Panc1 (cell line): ENCODE measurements at regions not wholly inside any gene's neighbourhood (a gene's known extent, or its start where the extent isn't known, plus 50 kb on each side); places are given as distances from the start of the nearest gene placed in this dataset.

Experiments used
- ATAC-seq: fragments of 200-7000 bp; cut with Tn5 transposase; 2 replicates; pipeline ENCODE4 v1.9.1; 2020; ENCODE audit warnings: mild to moderate bottlenecking, moderate library complexity
- BruUV-seq: library from RNA; stranded (reverse); fragments of 400-500 nt; replicated peaks from 2 replicates; lab custom pipeline; 2021; lab: Mats Ljungman, UMichigan
- CTCF ChIA-PET: fragments of 300-600 bp; sonication (Branson Sonifier 250); formaldehyde crosslinking; loops from one replicate; lab custom pipeline; 2022; ENCODE audit warnings: antibody characterized with exemption; lab: Charles Lee
- POLR2A ChIA-PET: fragments of 300-600 bp; sonication (Branson Sonifier 250); formaldehyde crosslinking; loops from one replicate; lab custom pipeline; 2022; ENCODE audit warnings: antibody characterized with exemption; lab: Charles Lee
- DNase-seq: peaks from one replicate; pipeline ENCODE4 v3.0.0-alpha.2; 2010; ENCODE audit warnings: low read depth, low spot score
- H3K27ac ChIP-seq: 2 replicates; pipeline ENCODE4 v1.5.1; 2011; ENCODE audit warnings: mild to moderate bottlenecking, low read length, inconsistent platforms
- H3K27me3 ChIP-seq: fragments of 200-500 bp; sonication (Bioruptor generic); 2 replicates; pipeline ENCODE4 v1.6.0; 2014; ENCODE audit warnings: low read length, inconsistent platforms; ENCODE audit not compliant: control insufficient read depth, insufficient read depth
- H3K36me3 ChIP-seq: fragments of 200-500 bp; sonication (Bioruptor generic); 2 replicates; pipeline ENCODE4 v1.5.1; 2014; ENCODE audit warnings: inconsistent platforms, mild to moderate bottlenecking, low read length, moderate library complexity; ENCODE audit not compliant: control insufficient read depth, insufficient read depth
- H3K4me1 ChIP-seq: 2 replicates; pipeline ENCODE4 v1.5.1; 2011; ENCODE audit warnings: inconsistent platforms, mild to moderate bottlenecking, low read length, moderate library complexity; ENCODE audit not compliant: control insufficient read depth, insufficient read depth
- H3K4me3 ChIP-seq, 2 experiments: 2 replicates each; pipeline ENCODE4 v1.5.1; 2011 to 2012; ENCODE audit warnings: low read depth in 2 of 2, low read length in 2 of 2, mild to moderate bottlenecking in 2 of 2, inconsistent platforms in 1 of 2, moderate library complexity in 1 of 2
- H3K9me3 ChIP-seq: fragments of 200-500 bp; sonication (Bioruptor generic); 2 replicates; pipeline ENCODE4 v1.5.1; 2014; ENCODE audit warnings: low read depth, mild to moderate bottlenecking, inconsistent platforms, low read length, moderate library complexity; ENCODE audit not compliant: control insufficient read depth, insufficient read depth
- CTCF ChIP-seq: fragments of 450-650 bp; IDR thresholded peaks from 2 replicates; pipeline ENCODE4 v1.5.1; 2017; ENCODE audit warnings: mild to moderate bottlenecking
- POLR2AphosphoS5 ChIP-seq: IDR thresholded peaks from 2 replicates; pipeline ENCODE4 v1.6.1; 2012; ENCODE audit warnings: mild to moderate bottlenecking, low read depth, low read length, moderate library complexity
- REST ChIP-seq, 2 experiments: IDR thresholded peaks; 2 replicates each; pipeline ENCODE4 v1.6.1; 2011 to 2012; ENCODE audit warnings: low read depth in 2 of 2, control low read depth in 1 of 2, low read length in 1 of 2, mild to moderate bottlenecking in 1 of 2, moderate library complexity in 1 of 2; ENCODE audit not compliant: insufficient read depth in 1 of 2
- SIN3A ChIP-seq: IDR thresholded peaks from 2 replicates; pipeline ENCODE4 v1.6.1; 2012; ENCODE audit warnings: low read depth, mild to moderate bottlenecking, low read length, moderate library complexity, borderline replicate concordance; ENCODE audit not compliant: insufficient read depth
- TCF7L2 ChIP-seq: IDR thresholded peaks from 2 replicates; pipeline ENCODE4 v1.6.1; 2011; ENCODE audit warnings: mild to moderate bottlenecking, low read depth, low read length, inconsistent platforms
- in situ Hi-C: cut with HindIII; loops from 2 replicates; pipeline ENCODE4 v1.10.0; 2016; ENCODE audit warnings: low sequenced_read_pairs, low pct_unique_long_range_greater_than_20kb
- intact Hi-C: fragments of 100-400 bp; cut with micrococcal nuclease; formaldehyde crosslinking; loops from one replicate; pipeline ENCODE4 v1.10.0; 2022; ENCODE audit not compliant: unreplicated experiment

- TF ChIP-seq TCF7L2: no peak
- no peak for TF ChIP-seq REST (IDR thresholded peaks at IDR 0.05; ENCODE audit: insufficient read depth in 1 of 2, low read depth in 2 of 2, low read length in 1 of 2)
- no peak for TF ChIP-seq SIN3A
- no peak for TF ChIP-seq CTCF
- no peak for TF ChIP-seq POLR2AphosphoS5
- BruUV-seq: no TSS peak
- no peak for ATAC-seq
- no peaks in the 10 kb centered on the region for H3K4me1 ChIP-seq
- intact Hi-C loops (no loop called here), in situ Hi-C loops (no loop called here)
- POLR2A ChIA-PET: no interaction called here
- no peak overlapping the region for H3K4me3 ChIP-seq
- H3K27ac ChIP-seq: no peak overlapping the region
- no peak for DNase-seq
- H3K9me3 ChIP-seq: no peaks in the 10 kb centered on the region
- H3K27me3 ChIP-seq: no peaks in the 10 kb centered on the region
- H3K36me3 ChIP-seq: no peaks in the 10 kb centered on the region
- CTCF ChIA-PET: no interaction called here
These were observed 56.4 kb upstream of the CDKN2AIP start for GRCh38 chr4:183388021-183388420.

GRCh38 chr4:183388777-183389176 lies 55.7 kb upstream of the CDKN2AIP start:
- ATAC-seq (no peak), DNase-seq (no peak)
- CTCF ChIA-PET: no interaction called here
- in situ Hi-C loops: no loop called here
- Histone ChIP-seq H3K27ac (no peak overlapping the region), H3K4me1 (no peaks in the 10 kb centered on the region), H3K27me3 (no peaks in the 10 kb centered on the region), H3K9me3 (no peaks in the 10 kb centered on the region), H3K36me3 (no peaks in the 10 kb centered on the region), H3K4me3 (no peak overlapping the region)
- intact Hi-C loops: no loop called here
- TF ChIP-seq CTCF: no peak
- no peak for TF ChIP-seq SIN3A
- TF ChIP-seq REST (IDR thresholded peaks at IDR 0.05; ENCODE audit: insufficient read depth in 1 of 2, low read depth in 2 of 2, low read length in 1 of 2): no peak
- no peak for TF ChIP-seq POLR2AphosphoS5
- TF ChIP-seq TCF7L2: no peak
- no TSS peak for BruUV-seq
- POLR2A ChIA-PET: no interaction called here
